Natural killer cell (primary cell): ENCODE measurements at regions not wholly inside any gene's neighbourhood (a gene's known extent, or its start where the extent isn't known, plus 50 kb on each side); places are given as distances from the start of the nearest gene placed in this dataset.

Experiments
- ATAC-seq, 3 donors: fragments of 150-1000 bp in 2 of 3; fragments of 200-7000 bp in 1 of 3; cut with Tn5 transposase; 1 replicate in 1 of 3; 2 replicates in 2 of 3; pipeline ENCODE4 v1.10.0; 2021; ENCODE audit warnings: mild to moderate bottlenecking in 2 of 3, moderate library complexity in 2 of 3
- DNase-seq, 2 donors: peaks; one replicate each; pipeline versions ENCODE4 v3.0.0 to v3.0.0-alpha.2; 2013 to 2021; ENCODE audit warnings: mixed read lengths in 1 of 2
- H3K27ac ChIP-seq: one replicate; pipeline ENCODE4 v1.5.1; 2013; ENCODE audit warnings: mild to moderate bottlenecking, low read length
- H3K27me3 ChIP-seq: one replicate; pipeline ENCODE4 v1.6.1; 2013; ENCODE audit warnings: low read length; ENCODE audit not compliant: control insufficient read depth, insufficient read depth
- H3K36me3 ChIP-seq: one replicate; pipeline ENCODE4 v1.6.1; 2013; ENCODE audit warnings: low read length; ENCODE audit not compliant: control insufficient read depth, insufficient read depth
- H3K4me1 ChIP-seq: one replicate; pipeline ENCODE4 v1.6.1; 2013; ENCODE audit warnings: low read length; ENCODE audit not compliant: control insufficient read depth, insufficient read depth
- H3K4me3 ChIP-seq: one replicate; pipeline ENCODE4 v1.5.1; 2013; ENCODE audit warnings: low read length
- H3K9me3 ChIP-seq: one replicate; pipeline ENCODE4 v1.6.1; 2013; ENCODE audit warnings: low read length; ENCODE audit not compliant: control insufficient read depth, insufficient read depth
- H3K27ac Mint-ChIP-seq, 2 donors: one replicate each; pipeline ENCODE4 v1.8.0; 2022; ENCODE audit warnings: mild to moderate bottlenecking in 2 of 2, mixed read lengths in 2 of 2, moderate library complexity in 1 of 2
- H3K27me3 Mint-ChIP-seq, 2 donors: one replicate each; pipeline ENCODE4 v1.8.0; 2022; ENCODE audit warnings: low read depth in 2 of 2, mixed read lengths in 2 of 2
- H3K36me3 Mint-ChIP-seq: one replicate; pipeline ENCODE4 v1.8.0; 2022; ENCODE audit warnings: mixed read lengths
- H3K4me1 Mint-ChIP-seq, 2 donors: one replicate each; pipeline ENCODE4 v1.8.0; 2022; ENCODE audit warnings: mixed read lengths in 2 of 2
- H3K4me3 Mint-ChIP-seq: one replicate; pipeline ENCODE4 v1.8.0; 2022; ENCODE audit warnings: mild to moderate bottlenecking, moderate library complexity, mixed read lengths
- H3K9me3 Mint-ChIP-seq, 2 donors: one replicate each; pipeline ENCODE4 v1.8.0; 2022; ENCODE audit warnings: mixed read lengths in 2 of 2
- WGBS: methylation state at CpG from one replicate; pipeline ENCODE4 v1.1.7; 2013; ENCODE audit warnings: missing lambda C conversion rate; ENCODE audit not compliant: insufficient coverage; 5-methylcytosine and 5-hydroxymethylcytosine counted together
- intact Hi-C: fragments of 100-400 bp; cut with micrococcal nuclease; formaldehyde crosslinking; loops from one replicate; pipeline ENCODE4 v1.14.2; 2022
- TF ChIP-seq, protein P1 (sequence below): fragments of 200-600 bp; IDR thresholded peaks from one replicate; pipeline ENCODE4 v1.8.0; 2022; ENCODE audit warnings: antibody characterized with exemption

DNA sequence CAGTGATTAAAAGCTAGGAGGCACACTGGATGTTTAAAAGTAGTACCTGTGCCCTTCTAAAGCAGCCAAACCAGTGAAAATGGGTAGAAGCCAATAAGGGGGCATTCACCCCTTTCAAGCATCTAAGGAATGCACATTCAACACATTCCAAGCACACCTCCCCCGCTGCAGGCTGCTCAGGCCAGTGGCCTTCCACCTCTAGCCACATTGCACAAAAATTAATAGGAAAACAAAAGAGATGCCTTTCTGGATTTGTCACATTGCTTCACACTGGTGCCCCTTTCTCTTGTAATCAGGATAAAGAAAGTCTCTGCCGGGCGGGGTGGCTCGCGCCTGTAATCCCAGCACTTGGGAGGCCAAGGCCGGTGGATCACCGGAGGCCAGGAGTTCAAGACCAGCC is 834.0 kb downstream of the USP25 start:
- TF ChIP-seq, protein P1, sequence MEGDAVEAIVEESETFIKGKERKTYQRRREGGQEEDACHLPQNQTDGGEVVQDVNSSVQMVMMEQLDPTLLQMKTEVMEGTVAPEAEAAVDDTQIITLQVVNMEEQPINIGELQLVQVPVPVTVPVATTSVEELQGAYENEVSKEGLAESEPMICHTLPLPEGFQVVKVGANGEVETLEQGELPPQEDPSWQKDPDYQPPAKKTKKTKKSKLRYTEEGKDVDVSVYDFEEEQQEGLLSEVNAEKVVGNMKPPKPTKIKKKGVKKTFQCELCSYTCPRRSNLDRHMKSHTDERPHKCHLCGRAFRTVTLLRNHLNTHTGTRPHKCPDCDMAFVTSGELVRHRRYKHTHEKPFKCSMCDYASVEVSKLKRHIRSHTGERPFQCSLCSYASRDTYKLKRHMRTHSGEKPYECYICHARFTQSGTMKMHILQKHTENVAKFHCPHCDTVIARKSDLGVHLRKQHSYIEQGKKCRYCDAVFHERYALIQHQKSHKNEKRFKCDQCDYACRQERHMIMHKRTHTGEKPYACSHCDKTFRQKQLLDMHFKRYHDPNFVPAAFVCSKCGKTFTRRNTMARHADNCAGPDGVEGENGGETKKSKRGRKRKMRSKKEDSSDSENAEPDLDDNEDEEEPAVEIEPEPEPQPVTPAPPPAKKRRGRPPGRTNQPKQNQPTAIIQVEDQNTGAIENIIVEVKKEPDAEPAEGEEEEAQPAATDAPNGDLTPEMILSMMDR: no peak
- Histone ChIP-seq H3K4me3 (no peak overlapping the region), H3K27ac (no peak overlapping the region), H3K4me1 (no peaks in the 10 kb centered on the region), H3K9me3 (no peaks in the 10 kb centered on the region), H3K27me3 (no peaks in the 10 kb centered on the region), H3K36me3 (no peaks in the 10 kb centered on the region)
- peaks cover 4 to 5% of the 10 kb centered on the region in 2 donors for H3K9me3 Mint-ChIP-seq
- no peaks in the 10 kb centered on the region for H3K27me3 Mint-ChIP-seq
- H3K36me3 Mint-ChIP-seq: no peaks in the 10 kb centered on the region
- no peaks in the 10 kb centered on the region for H3K4me1 Mint-ChIP-seq
- no peak overlapping the region for H3K4me3 Mint-ChIP-seq
- no peak for DNase-seq
- WGBS: 90% methylated on average over 7 of the region's 7 CpGs
- intact Hi-C loops: no loop called here
- H3K27ac Mint-ChIP-seq: no peak overlapping the region
- no peak for ATAC-seq

DNA sequence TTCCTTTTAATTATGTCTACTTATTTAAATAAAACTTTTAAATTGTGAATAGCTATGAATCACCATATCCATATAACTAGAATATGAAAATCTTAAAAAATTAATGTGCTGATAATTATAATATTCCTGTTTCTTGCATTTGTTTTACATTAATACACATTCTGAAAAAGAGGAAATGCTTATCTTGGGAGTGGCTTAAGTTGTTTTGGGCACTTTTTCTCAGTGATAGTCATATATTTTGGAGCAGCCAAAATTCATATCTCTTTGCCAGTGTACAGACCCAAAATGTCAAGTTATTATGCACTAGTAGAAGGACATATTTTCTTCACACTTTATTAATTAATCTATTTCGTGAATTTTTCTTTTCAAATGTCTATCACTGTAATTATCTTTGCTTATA is 838.5 kb downstream of the USP25 start:
- no peak for DNase-seq
- no peaks in the 10 kb centered on the region for H3K4me1 Mint-ChIP-seq
- 60% methylated on average over 1 of the region's 1 CpG for WGBS
- no peak for ATAC-seq
- TF ChIP-seq, protein P1: no peak
- Histone ChIP-seq H3K4me1 (no peaks in the 10 kb centered on the region), H3K9me3 (no peaks in the 10 kb centered on the region), H3K27me3 (no peaks in the 10 kb centered on the region), H3K4me3 (no peak overlapping the region), H3K36me3 (no peaks in the 10 kb centered on the region), H3K27ac (no peak overlapping the region)
- H3K27me3 Mint-ChIP-seq: no peaks in the 10 kb centered on the region
- peaks cover 6% of the 10 kb centered on the region in 2 donors for H3K9me3 Mint-ChIP-seq
- H3K36me3 Mint-ChIP-seq: no peaks in the 10 kb centered on the region
- intact Hi-C loops: no loop called here
- H3K4me3 Mint-ChIP-seq: no peak overlapping the region
- no peak overlapping the region for H3K27ac Mint-ChIP-seq

DNA sequence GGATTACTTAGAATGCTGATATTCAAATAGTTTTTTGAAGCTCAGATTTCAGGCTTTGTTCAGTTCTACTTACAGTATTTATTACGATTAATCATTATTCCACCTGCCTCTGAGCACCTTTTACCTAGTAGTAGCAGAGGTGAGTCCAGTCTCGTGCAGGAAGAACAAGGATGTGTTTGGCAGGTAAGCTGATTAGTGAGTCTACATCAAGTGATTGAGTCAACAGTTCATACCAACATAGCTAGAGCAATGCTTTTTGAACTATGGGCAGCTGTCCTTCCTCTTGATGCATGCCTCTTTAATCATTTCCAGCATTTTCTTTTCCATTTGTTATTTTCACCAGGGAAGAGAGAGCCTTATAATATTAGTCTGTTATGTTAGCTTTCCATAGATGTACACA is 838.9 kb downstream of the USP25 start:
- H3K27me3 Mint-ChIP-seq: no peaks in the 10 kb centered on the region
- Histone ChIP-seq H3K36me3 (no peaks in the 10 kb centered on the region), H3K27ac (no peak overlapping the region), H3K9me3 (no peaks in the 10 kb centered on the region), H3K27me3 (no peaks in the 10 kb centered on the region), H3K4me3 (no peak overlapping the region), H3K4me1 (no peaks in the 10 kb centered on the region)
- H3K9me3 Mint-ChIP-seq: peaks cover 7 to 8% of the 10 kb centered on the region in 2 donors
- ATAC-seq: no peak
- no peak overlapping the region for H3K4me3 Mint-ChIP-seq
- intact Hi-C loops: no loop called here
- H3K27ac Mint-ChIP-seq: no peak overlapping the region
- TF ChIP-seq, protein P1: no peak
- H3K4me1 Mint-ChIP-seq: no peaks in the 10 kb centered on the region
- no peak for DNase-seq
- no CpG with 5 or more reads among the region's 2 CpGs for WGBS
- no peaks in the 10 kb centered on the region for H3K36me3 Mint-ChIP-seq

DNA sequence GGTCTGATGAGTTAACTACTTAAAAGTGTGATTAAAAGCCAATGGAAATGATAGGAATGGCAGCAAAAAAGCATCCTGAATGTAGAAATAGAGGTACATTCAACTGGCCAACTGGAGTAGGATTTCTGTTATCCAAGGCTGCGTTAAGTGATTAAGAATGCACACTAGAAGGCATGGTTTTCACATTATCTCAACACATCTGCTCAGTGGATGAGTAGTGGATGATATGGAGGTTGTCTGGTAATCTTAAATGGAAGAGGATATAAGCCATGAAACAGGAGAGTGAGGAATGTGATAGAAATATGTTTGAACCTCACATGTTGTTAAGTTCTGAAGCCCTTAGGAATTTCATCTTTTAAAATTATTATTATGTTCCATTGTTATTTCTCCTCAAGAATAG is 839.9 kb downstream of the USP25 start:
- WGBS: 100% methylated on average over 1 of the region's 1 CpG
- Histone ChIP-seq H3K27ac (no peak overlapping the region), H3K4me3 (no peak overlapping the region), H3K27me3 (no peaks in the 10 kb centered on the region), H3K4me1 (no peaks in the 10 kb centered on the region), H3K36me3 (no peaks in the 10 kb centered on the region), H3K9me3 (no peaks in the 10 kb centered on the region)
- no peaks in the 10 kb centered on the region for H3K4me1 Mint-ChIP-seq
- no peak overlapping the region for H3K4me3 Mint-ChIP-seq
- DNase-seq (no peak), ATAC-seq (no peak)
- intact Hi-C loops: no loop called here
- TF ChIP-seq, protein P1: no peak
- no peaks in the 10 kb centered on the region for H3K27me3 Mint-ChIP-seq
- H3K36me3 Mint-ChIP-seq: no peaks in the 10 kb centered on the region
- peaks cover 9 to 10% of the 10 kb centered on the region in 2 donors for H3K9me3 Mint-ChIP-seq
- H3K27ac Mint-ChIP-seq: no peak overlapping the region
